ENCODE measurements at regions not wholly inside any gene's neighbourhood (a gene's known extent, or its start where the extent isn't known, plus 50 kb on each side); places are given as distances from the start of the nearest gene placed in this dataset.
A peak's percentile ranks its signal among the peaks of the same experiment; 100 is the strongest.

DNA sequence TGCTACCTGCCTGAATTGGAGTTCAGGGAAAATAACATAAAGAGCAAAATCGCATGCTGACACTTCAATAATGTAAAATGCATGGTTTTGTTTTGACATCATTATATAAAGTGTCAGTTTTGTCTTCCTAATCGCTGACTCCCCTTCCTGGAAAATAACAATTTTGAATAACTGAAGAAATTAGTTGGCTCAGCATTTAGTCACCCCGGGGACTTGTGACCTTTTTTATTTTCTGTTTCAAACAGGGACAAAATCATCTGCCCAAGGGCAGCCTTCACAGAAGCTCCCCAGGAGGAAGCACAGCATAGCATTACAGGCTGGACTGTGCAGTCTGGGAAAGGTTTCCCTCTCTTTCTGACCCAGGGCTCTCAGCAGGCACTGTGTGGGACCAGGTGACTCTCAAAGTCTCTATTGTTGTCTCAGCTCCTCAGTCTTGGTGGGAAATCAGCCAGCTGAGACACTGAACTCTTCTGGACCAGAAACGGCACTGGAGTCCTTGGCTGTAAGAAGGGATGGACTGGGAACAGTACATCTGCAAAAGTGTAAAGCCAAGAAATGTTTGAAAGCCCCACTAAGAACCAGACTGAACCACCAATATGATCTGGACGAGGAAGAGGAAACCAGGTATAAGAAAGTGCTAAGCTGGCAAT, 671.3 kb upstream of the KLF4 start:
- H3K27ac Mint-ChIP-seq (ENCODE audit: unreplicated experiment), result peak overlapping the region; percentile 40
- H3K4me3 Mint-ChIP-seq (ENCODE audit: unreplicated experiment), result no peak overlapping the region
- peaks cover under 1% of the 10 kb centered on the region for H3K9me3 Mint-ChIP-seq (ENCODE audit: unreplicated experiment)
- intact Hi-C loops (cut with micrococcal nuclease; ENCODE audit: unreplicated experiment), result no loop called here
- Histone ChIP-seq H3K27me3 (replicated peaks; ENCODE audit: control insufficient read depth, insufficient read depth, low read length) (no peaks in the 10 kb centered on the region), H3K9me3 (no peaks in the 10 kb centered on the region), H3K36me3 (ENCODE audit: control insufficient read depth, insufficient read depth, low read length) (no peaks in the 10 kb centered on the region), H3K4me1 (peaks cover 33% of the 10 kb centered on the region), H3K4me3 (ENCODE audit: low read depth, low read length) (no peak overlapping the region)
- H3K36me3 Mint-ChIP-seq (ENCODE audit: insufficient read depth, unreplicated experiment), result no peaks in the 10 kb centered on the region
- no TSS peak for BruUV-seq (replicated peaks)
- ChIA-PET POLR2A (no interaction called here), CTCF (interaction anchor here (0.9 kb wide), 1 partner anchor 111 kb away, joined by 3 read pairs; no protein-coding TSS in a partner anchor)
- DNase-seq, result no peak
- H3K4me1 Mint-ChIP-seq (ENCODE audit: low read depth, unreplicated experiment), result peaks cover 24% of the 10 kb centered on the region
- TF ChIP-seq, protein P1, sequence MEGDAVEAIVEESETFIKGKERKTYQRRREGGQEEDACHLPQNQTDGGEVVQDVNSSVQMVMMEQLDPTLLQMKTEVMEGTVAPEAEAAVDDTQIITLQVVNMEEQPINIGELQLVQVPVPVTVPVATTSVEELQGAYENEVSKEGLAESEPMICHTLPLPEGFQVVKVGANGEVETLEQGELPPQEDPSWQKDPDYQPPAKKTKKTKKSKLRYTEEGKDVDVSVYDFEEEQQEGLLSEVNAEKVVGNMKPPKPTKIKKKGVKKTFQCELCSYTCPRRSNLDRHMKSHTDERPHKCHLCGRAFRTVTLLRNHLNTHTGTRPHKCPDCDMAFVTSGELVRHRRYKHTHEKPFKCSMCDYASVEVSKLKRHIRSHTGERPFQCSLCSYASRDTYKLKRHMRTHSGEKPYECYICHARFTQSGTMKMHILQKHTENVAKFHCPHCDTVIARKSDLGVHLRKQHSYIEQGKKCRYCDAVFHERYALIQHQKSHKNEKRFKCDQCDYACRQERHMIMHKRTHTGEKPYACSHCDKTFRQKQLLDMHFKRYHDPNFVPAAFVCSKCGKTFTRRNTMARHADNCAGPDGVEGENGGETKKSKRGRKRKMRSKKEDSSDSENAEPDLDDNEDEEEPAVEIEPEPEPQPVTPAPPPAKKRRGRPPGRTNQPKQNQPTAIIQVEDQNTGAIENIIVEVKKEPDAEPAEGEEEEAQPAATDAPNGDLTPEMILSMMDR (IDR thresholded peaks at IDR 0.05; ENCODE audit: insufficient read depth in 1 of 2, low read depth in 1 of 2, low read length in 1 of 2, severe bottlenecking in 1 of 2, unreplicated experiment in 1 of 2), result no peak
- H3K27me3 Mint-ChIP-seq (ENCODE audit: insufficient read depth, unreplicated experiment), result no peaks in the 10 kb centered on the region

GRCh38 chr9:108160039-108160438, 670.5 kb upstream of the KLF4 start:
- H3K4me3 ChIP-seq (ENCODE audit: low read depth, low read length), result no peak overlapping the region
- no peak overlapping the region for H3K4me3 Mint-ChIP-seq (ENCODE audit: unreplicated experiment)
- H3K27ac Mint-ChIP-seq (ENCODE audit: unreplicated experiment), result no peak overlapping the region
- H3K4me1 Mint-ChIP-seq (ENCODE audit: low read depth, unreplicated experiment), result peaks cover 24% of the 10 kb centered on the region
- TF ChIP-seq, protein P1 (IDR thresholded peaks at IDR 0.05; ENCODE audit: insufficient read depth in 1 of 2, low read depth in 1 of 2, low read length in 1 of 2, severe bottlenecking in 1 of 2, unreplicated experiment in 1 of 2), result no peak
- peaks cover 36% of the 10 kb centered on the region for H3K4me1 ChIP-seq
- H3K36me3 Mint-ChIP-seq (ENCODE audit: insufficient read depth, unreplicated experiment), result no peaks in the 10 kb centered on the region
- no peaks in the 10 kb centered on the region for H3K36me3 ChIP-seq (ENCODE audit: control insufficient read depth, insufficient read depth, low read length)
- intact Hi-C loops (cut with micrococcal nuclease; ENCODE audit: unreplicated experiment), result no loop called here
- H3K27me3 Mint-ChIP-seq (ENCODE audit: insufficient read depth, unreplicated experiment), result no peaks in the 10 kb centered on the region
- ChIA-PET CTCF (no interaction called here), POLR2A (no interaction called here)
- no peaks in the 10 kb centered on the region for H3K9me3 Mint-ChIP-seq (ENCODE audit: unreplicated experiment)
- no peak for DNase-seq
- BruUV-seq (replicated peaks), result no TSS peak
- no peaks in the 10 kb centered on the region for H3K9me3 ChIP-seq
- H3K27me3 ChIP-seq (replicated peaks; ENCODE audit: control insufficient read depth, insufficient read depth, low read length), result no peaks in the 10 kb centered on the region

- POLR2A ChIA-PET, result no interaction called here
- Histone ChIP-seq H3K4me1 (peaks cover 36% of the 10 kb centered on the region), H3K4me3 (ENCODE audit: low read depth, low read length) (no peak overlapping the region), H3K9me3 (no peaks in the 10 kb centered on the region), H3K36me3 (ENCODE audit: control insufficient read depth, insufficient read depth, low read length) (no peaks in the 10 kb centered on the region), H3K27me3 (replicated peaks; ENCODE audit: control insufficient read depth, insufficient read depth, low read length) (no peaks in the 10 kb centered on the region)
- CTCF ChIA-PET, result no interaction called here
- H3K4me1 Mint-ChIP-seq (ENCODE audit: low read depth, unreplicated experiment), result peaks cover 24% of the 10 kb centered on the region
- H3K27me3 Mint-ChIP-seq (ENCODE audit: insufficient read depth, unreplicated experiment), result no peaks in the 10 kb centered on the region
- H3K27ac Mint-ChIP-seq (ENCODE audit: unreplicated experiment), result no peak overlapping the region
- H3K9me3 Mint-ChIP-seq (ENCODE audit: unreplicated experiment), result no peaks in the 10 kb centered on the region
- BruUV-seq (replicated peaks), result no TSS peak
- no peak overlapping the region for H3K4me3 Mint-ChIP-seq (ENCODE audit: unreplicated experiment)
- no peaks in the 10 kb centered on the region for H3K36me3 Mint-ChIP-seq (ENCODE audit: insufficient read depth, unreplicated experiment)
- TF ChIP-seq, protein P1 (IDR thresholded peaks at IDR 0.05; ENCODE audit: insufficient read depth in 1 of 2, low read depth in 1 of 2, low read length in 1 of 2, severe bottlenecking in 1 of 2, unreplicated experiment in 1 of 2), result no peak
- intact Hi-C loops (cut with micrococcal nuclease; ENCODE audit: unreplicated experiment), result no loop called here
- no peak for DNase-seq
Observed at GRCh38 chr9:108158236-108158995, 668.8 kb upstream of the KLF4 start.

All from Caco-2 (cell line).